Tibial nerve (tissue), 4 donors: ENCODE measurements at regions not wholly inside any gene's neighbourhood (a gene's known extent, or its start where the extent isn't known, plus 50 kb on each side); places are given as distances from the start of the nearest gene placed in this dataset.

Source experiments
- EP300 ChIP-seq, 2 donors: sonication (generic); formaldehyde crosslinking; IDR thresholded peaks; one replicate each; pipeline ENCODE4 v1.6.1; 2017; ENCODE audit warnings: antibody characterized with exemption in 2 of 2, mild to moderate bottlenecking in 1 of 2
- POLR2A ChIP-seq, 2 donors: fragments of 450-650 bp; IDR thresholded peaks; one replicate each; pipeline ENCODE4 v1.6.1; 2017; ENCODE audit warnings: antibody characterized with exemption in 2 of 2, mild to moderate bottlenecking in 2 of 2, moderate library complexity in 2 of 2
- TF ChIP-seq, protein P1 (sequence below), 5 experiments: fragments of 200-600 bp in 3 of 5; fragments of 450-650 bp in 2 of 5; sonication (generic) in 3 of 5; IDR thresholded peaks; one replicate each; pipeline ENCODE4 v1.5.1; 2016 to 2019; ENCODE audit warnings: antibody characterized with exemption in 5 of 5, mild to moderate bottlenecking in 3 of 5, moderate library complexity in 2 of 5

DNA sequence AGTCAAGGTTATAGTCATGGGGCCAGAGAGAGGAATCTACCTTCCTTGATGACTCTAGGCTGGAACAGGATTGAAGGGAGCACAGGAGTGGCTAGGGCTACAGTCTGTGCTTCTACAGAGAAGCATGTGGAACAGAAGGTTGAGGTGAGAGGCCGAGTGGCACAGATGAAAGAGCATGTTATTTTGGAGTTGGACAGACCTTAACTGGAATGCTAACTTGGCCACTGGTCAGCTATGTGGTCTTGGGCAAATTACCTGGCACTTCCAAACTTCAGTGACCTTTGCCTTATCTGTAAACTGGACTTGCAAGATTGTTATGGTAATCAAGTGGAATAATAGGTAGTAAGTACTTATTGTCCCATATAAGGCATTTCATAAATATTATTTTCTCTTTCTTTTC lies 252.7 kb downstream of the KCNRG start:
- TF ChIP-seq, protein P1, sequence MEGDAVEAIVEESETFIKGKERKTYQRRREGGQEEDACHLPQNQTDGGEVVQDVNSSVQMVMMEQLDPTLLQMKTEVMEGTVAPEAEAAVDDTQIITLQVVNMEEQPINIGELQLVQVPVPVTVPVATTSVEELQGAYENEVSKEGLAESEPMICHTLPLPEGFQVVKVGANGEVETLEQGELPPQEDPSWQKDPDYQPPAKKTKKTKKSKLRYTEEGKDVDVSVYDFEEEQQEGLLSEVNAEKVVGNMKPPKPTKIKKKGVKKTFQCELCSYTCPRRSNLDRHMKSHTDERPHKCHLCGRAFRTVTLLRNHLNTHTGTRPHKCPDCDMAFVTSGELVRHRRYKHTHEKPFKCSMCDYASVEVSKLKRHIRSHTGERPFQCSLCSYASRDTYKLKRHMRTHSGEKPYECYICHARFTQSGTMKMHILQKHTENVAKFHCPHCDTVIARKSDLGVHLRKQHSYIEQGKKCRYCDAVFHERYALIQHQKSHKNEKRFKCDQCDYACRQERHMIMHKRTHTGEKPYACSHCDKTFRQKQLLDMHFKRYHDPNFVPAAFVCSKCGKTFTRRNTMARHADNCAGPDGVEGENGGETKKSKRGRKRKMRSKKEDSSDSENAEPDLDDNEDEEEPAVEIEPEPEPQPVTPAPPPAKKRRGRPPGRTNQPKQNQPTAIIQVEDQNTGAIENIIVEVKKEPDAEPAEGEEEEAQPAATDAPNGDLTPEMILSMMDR (IDR thresholded peaks at IDR 0.05): no peak
- TF ChIP-seq POLR2A (IDR thresholded peaks at IDR 0.05) (no peak), EP300 (IDR thresholded peaks at IDR 0.05) (no peak)
